MM.1S (cell line): ENCODE measurements at regions not wholly inside any gene's neighbourhood (a gene's known extent, or its start where the extent isn't known, plus 50 kb on each side); places are given as distances from the start of the nearest gene placed in this dataset.

Source experiments
- EZH2 ChIP-seq: fragments of 300-600 bp; sonication (generic); optimal IDR thresholded peaks from 2 replicates; pipeline ENCODE3; 2017; ENCODE audit warnings: low read depth, mild to moderate bottlenecking, antibody characterized with exemption, low read length, mixed read lengths
- TF ChIP-seq, protein P1 (sequence below): fragments of 300-600 bp; sonication (generic); IDR thresholded peaks from 2 replicates; pipeline ENCODE4 v1.5.1; 2016; ENCODE audit warnings: antibody characterized with exemption, low read length, mixed read lengths

DNA sequence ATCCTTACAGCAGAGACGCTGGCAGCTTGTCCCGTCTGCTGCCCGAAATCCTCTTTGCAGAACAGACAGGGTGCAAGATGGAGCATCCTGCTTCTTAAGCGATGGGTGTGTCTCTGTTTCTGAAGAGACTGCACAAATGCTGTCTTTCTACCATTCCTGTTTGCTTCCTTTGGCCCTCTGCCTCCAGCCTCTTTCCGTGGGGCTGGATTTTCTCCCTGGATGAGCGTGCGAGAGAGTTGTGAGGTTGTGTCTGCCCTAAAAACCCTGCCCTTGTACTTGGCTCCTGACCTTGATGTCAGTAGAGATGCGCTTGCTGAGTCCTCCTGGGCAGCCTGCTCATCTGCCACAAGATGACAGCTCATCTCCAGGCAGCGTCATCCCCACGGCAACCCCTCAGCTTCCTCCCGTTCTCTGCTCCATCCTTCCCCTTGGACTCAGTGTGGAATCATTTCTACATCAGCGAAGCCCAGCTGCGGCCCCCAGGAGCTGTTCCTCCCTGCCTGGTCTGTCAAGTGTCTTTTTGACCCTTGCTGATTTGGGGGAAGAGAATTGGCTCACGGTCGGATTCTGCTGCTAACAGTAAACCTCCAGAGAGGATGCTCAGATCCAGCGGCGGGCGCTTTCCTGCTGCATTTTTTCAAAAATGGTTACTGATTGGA is 246.2 kb downstream of the ASMT start:
- TF ChIP-seq, protein P1, sequence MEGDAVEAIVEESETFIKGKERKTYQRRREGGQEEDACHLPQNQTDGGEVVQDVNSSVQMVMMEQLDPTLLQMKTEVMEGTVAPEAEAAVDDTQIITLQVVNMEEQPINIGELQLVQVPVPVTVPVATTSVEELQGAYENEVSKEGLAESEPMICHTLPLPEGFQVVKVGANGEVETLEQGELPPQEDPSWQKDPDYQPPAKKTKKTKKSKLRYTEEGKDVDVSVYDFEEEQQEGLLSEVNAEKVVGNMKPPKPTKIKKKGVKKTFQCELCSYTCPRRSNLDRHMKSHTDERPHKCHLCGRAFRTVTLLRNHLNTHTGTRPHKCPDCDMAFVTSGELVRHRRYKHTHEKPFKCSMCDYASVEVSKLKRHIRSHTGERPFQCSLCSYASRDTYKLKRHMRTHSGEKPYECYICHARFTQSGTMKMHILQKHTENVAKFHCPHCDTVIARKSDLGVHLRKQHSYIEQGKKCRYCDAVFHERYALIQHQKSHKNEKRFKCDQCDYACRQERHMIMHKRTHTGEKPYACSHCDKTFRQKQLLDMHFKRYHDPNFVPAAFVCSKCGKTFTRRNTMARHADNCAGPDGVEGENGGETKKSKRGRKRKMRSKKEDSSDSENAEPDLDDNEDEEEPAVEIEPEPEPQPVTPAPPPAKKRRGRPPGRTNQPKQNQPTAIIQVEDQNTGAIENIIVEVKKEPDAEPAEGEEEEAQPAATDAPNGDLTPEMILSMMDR: no peak
- TF ChIP-seq EZH2: no peak
